DND-41 (cell line): ENCODE measurements at regions not wholly inside any gene's neighbourhood (a gene's known extent, or its start where the extent isn't known, plus 50 kb on each side); places are given as distances from the start of the nearest gene placed in this dataset.
"Not testable (repeated sequence)": the region's sequence is repeated elsewhere in the genome, so short reads cannot be mapped to it uniquely, and the experiment has no call there.

Source experiments
- ATAC-seq: fragments of 200-7000 bp; cut with Tn5 transposase; 3 replicates; pipeline ENCODE4 v1.9.1; 2021; ENCODE audit warnings: low read depth; ENCODE audit not compliant: insufficient read depth
- DNase-seq: peaks from one replicate; pipeline ENCODE4 v3.0.0-alpha.2; 2020
- H2AFZ ChIP-seq: 2 replicates; pipeline ENCODE4 v1.6.0; 2012; ENCODE audit warnings: low read depth, low read length
- H3K27ac ChIP-seq: 2 replicates; pipeline ENCODE4 v1.5.1; 2012; ENCODE audit warnings: low read length, inconsistent platforms
- H3K27me3 ChIP-seq: fragments of 200-600 bp; sonication (generic); 2 replicates; pipeline ENCODE4 v1.6.0; 2012; ENCODE audit warnings: low read length, mild to moderate bottlenecking, inconsistent platforms; ENCODE audit not compliant: insufficient read depth, poor library complexity
- H3K36me3 ChIP-seq: 2 replicates; pipeline ENCODE4 v1.5.1; 2012; ENCODE audit warnings: low read length, inconsistent platforms; ENCODE audit not compliant: insufficient read depth
- H3K4me1 ChIP-seq: 2 replicates; pipeline ENCODE4 v1.5.1; 2012; ENCODE audit warnings: mild to moderate bottlenecking, low read length; ENCODE audit not compliant: insufficient read depth
- H3K4me2 ChIP-seq: 2 replicates; pipeline ENCODE4 v1.6.0; 2012; ENCODE audit warnings: mild to moderate bottlenecking, moderate library complexity, low read length, inconsistent platforms; ENCODE audit not compliant: insufficient read depth
- H3K4me3 ChIP-seq, 2 experiments: fragments of 200-600 bp in 1 of 2; shearing (Covaris generic) in 1 of 2; 2 replicates each; pipeline ENCODE4 v1.5.1; 2012 to 2016; ENCODE audit warnings: inconsistent platforms in 2 of 2, low read length in 2 of 2, mild to moderate bottlenecking in 2 of 2, low read depth in 1 of 2, moderate library complexity in 1 of 2
- H3K79me2 ChIP-seq: 2 replicates; pipeline ENCODE4 v1.6.0; 2012; ENCODE audit warnings: low read length, inconsistent platforms; ENCODE audit not compliant: insufficient read depth
- H3K9ac ChIP-seq: 2 replicates; pipeline ENCODE4 v1.6.0; 2012; ENCODE audit warnings: low read depth, mild to moderate bottlenecking, inconsistent platforms, low read length, moderate library complexity
- H3K9me3 ChIP-seq: 2 replicates; pipeline ENCODE4 v1.5.1; 2012; ENCODE audit warnings: low read length, moderate library complexity, mild to moderate bottlenecking, inconsistent platforms; ENCODE audit not compliant: insufficient read depth, severe bottlenecking
- H4K20me1 ChIP-seq: 2 replicates; pipeline ENCODE4 v1.6.0; 2012; ENCODE audit warnings: low read length; ENCODE audit not compliant: insufficient read depth
- CTCF ChIP-seq: IDR thresholded peaks from 2 replicates; pipeline ENCODE4 v1.5.1; 2012; ENCODE audit warnings: borderline replicate concordance, low read length, moderate library complexity, mild to moderate bottlenecking; ENCODE audit not compliant: poor library complexity, severe bottlenecking; ENCODE audit errors: extremely low read depth
- EZH2 ChIP-seq: IDR thresholded peaks from 3 replicates; pipeline ENCODE4 v1.6.1; 2012; ENCODE audit warnings: borderline replicate concordance, low read depth, mild to moderate bottlenecking, moderate library complexity, low read length, inconsistent platforms; ENCODE audit not compliant: severe bottlenecking

- Histone ChIP-seq H3K27ac (no peak overlapping the region), H3K4me2 (no peak overlapping the region), H3K79me2 (no peaks in the 10 kb centered on the region), H3K4me3 (no peak overlapping the region), H3K27me3 (no peaks in the 10 kb centered on the region), H2AFZ (no peak overlapping the region), H3K4me1 (no peaks in the 10 kb centered on the region), H3K36me3 (no peaks in the 10 kb centered on the region), H3K9me3 (no peaks in the 10 kb centered on the region), H3K9ac (no peak overlapping the region), H4K20me1 (no peaks in the 10 kb centered on the region)
- ATAC-seq (no peak), DNase-seq (no peak)
- no peak for TF ChIP-seq EZH2
- TF ChIP-seq CTCF, result no peak
Observed at GRCh38 chr12:38523920-38524319, 207.3 kb downstream of the ALG10B start.

- Histone ChIP-seq H3K79me2 (no peaks in the 10 kb centered on the region), H3K4me3 (no peak overlapping the region), H2AFZ (no peak overlapping the region), H3K9me3 (no peaks in the 10 kb centered on the region), H4K20me1 (no peaks in the 10 kb centered on the region), H3K4me1 (no peaks in the 10 kb centered on the region), H3K4me2 (no peak overlapping the region), H3K27me3 (no peaks in the 10 kb centered on the region), H3K9ac (no peak overlapping the region), H3K27ac (no peak overlapping the region), H3K36me3 (no peaks in the 10 kb centered on the region)
- DNase-seq, result no peak
- no peak for TF ChIP-seq EZH2
- TF ChIP-seq CTCF, result no peak
- no peak for ATAC-seq
Observed at GRCh38 chr12:38527631-38528030, 211.1 kb downstream of the ALG10B start.

- Histone ChIP-seq H4K20me1 (no peaks in the 10 kb centered on the region), H3K36me3 (no peaks in the 10 kb centered on the region), H3K27ac (no peak overlapping the region), H3K79me2 (no peaks in the 10 kb centered on the region), H2AFZ (no peak overlapping the region), H3K9ac (no peak overlapping the region), H3K4me1 (no peaks in the 10 kb centered on the region), H3K4me3 (no peak overlapping the region), H3K9me3 (no peaks in the 10 kb centered on the region), H3K4me2 (no peak overlapping the region), H3K27me3 (no peaks in the 10 kb centered on the region)
- ATAC-seq (no peak), DNase-seq (no peak)
- no peak for TF ChIP-seq CTCF
- TF ChIP-seq EZH2, result no peak
Observed at GRCh38 chr12:38528527-38528926, 212.0 kb downstream of the ALG10B start.

- not testable (repeated sequence) for DNase-seq, ATAC-seq, H3K9me3 ChIP-seq, H4K20me1 ChIP-seq, H3K36me3 ChIP-seq, H3K27me3 ChIP-seq, H3K4me2 ChIP-seq, H3K4me3 ChIP-seq, H3K27ac ChIP-seq, H3K9ac ChIP-seq, H2AFZ ChIP-seq, H3K4me1 ChIP-seq, H3K79me2 ChIP-seq
Observed at GRCh38 chr12:38529281-38529680, 212.7 kb downstream of the ALG10B start.
